ENCODE measurements at regions not wholly inside any gene's neighbourhood (a gene's known extent, or its start where the extent isn't known, plus 50 kb on each side); places are given as distances from the start of the nearest gene placed in this dataset.

GRCh38 chr15:29518442-29518841 lies 248.8 kb upstream of the NSMCE3 start:
- TF ChIP-seq, protein P1, sequence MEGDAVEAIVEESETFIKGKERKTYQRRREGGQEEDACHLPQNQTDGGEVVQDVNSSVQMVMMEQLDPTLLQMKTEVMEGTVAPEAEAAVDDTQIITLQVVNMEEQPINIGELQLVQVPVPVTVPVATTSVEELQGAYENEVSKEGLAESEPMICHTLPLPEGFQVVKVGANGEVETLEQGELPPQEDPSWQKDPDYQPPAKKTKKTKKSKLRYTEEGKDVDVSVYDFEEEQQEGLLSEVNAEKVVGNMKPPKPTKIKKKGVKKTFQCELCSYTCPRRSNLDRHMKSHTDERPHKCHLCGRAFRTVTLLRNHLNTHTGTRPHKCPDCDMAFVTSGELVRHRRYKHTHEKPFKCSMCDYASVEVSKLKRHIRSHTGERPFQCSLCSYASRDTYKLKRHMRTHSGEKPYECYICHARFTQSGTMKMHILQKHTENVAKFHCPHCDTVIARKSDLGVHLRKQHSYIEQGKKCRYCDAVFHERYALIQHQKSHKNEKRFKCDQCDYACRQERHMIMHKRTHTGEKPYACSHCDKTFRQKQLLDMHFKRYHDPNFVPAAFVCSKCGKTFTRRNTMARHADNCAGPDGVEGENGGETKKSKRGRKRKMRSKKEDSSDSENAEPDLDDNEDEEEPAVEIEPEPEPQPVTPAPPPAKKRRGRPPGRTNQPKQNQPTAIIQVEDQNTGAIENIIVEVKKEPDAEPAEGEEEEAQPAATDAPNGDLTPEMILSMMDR (IDR thresholded peaks at IDR 0.05): no peak
- TF ChIP-seq EP300 (IDR thresholded peaks at IDR 0.05) (no peak), POLR2A (IDR thresholded peaks at IDR 0.05) (no peak), POLR2AphosphoS5 (IDR thresholded peaks at IDR 0.05) (no peak)

All from sigmoid colon (tissue), 4 donors.